Fibroblast of mammary gland (primary cell): ENCODE measurements at regions not wholly inside any gene's neighbourhood (a gene's known extent, or its start where the extent isn't known, plus 50 kb on each side); places are given as distances from the start of the nearest gene placed in this dataset.

ENCODE experiments used
- DNase-seq: peaks from one replicate; pipeline ENCODE4 v3.0.0-alpha.2; 2010; ENCODE audit warnings: low read depth
- H3K4me3 ChIP-seq: 2 replicates; pipeline ENCODE4 v1.5.1; 2011; ENCODE audit warnings: low read depth, mild to moderate bottlenecking, low read length, moderate library complexity; ENCODE audit not compliant: control insufficient read depth
- CTCF ChIP-seq: conservative IDR thresholded peaks from 2 replicates; pipeline ENCODE4 v1.5.1; 2011; ENCODE audit warnings: low read depth, low read length, inconsistent platforms; ENCODE audit not compliant: control insufficient read depth, insufficient read depth

GRCh38 chr22:48555606-48556005 is 1272.1 kb downstream of the BRD1 start:
- TF ChIP-seq CTCF, result no peak
- no peak overlapping the region for H3K4me3 ChIP-seq
- no peak for DNase-seq

GRCh38 chr22:48554893-48555572 is 1272.6 kb downstream of the BRD1 start:
- no peak for TF ChIP-seq CTCF
- no peak overlapping the region for H3K4me3 ChIP-seq
- no peak for DNase-seq

- no peak for TF ChIP-seq CTCF
- DNase-seq, result no peak
- no peak overlapping the region for H3K4me3 ChIP-seq
These were observed 1273.9 kb downstream of the BRD1 start for GRCh38 chr22:48553694-48554308.

GRCh38 chr22:48553119-48553518 is 1274.6 kb downstream of the BRD1 start:
- DNase-seq, result no peak
- H3K4me3 ChIP-seq, result no peak overlapping the region
- TF ChIP-seq CTCF, result no peak

- no peak overlapping the region for H3K4me3 ChIP-seq
- no peak for TF ChIP-seq CTCF
- no peak for DNase-seq
These were observed 1275.9 kb downstream of the BRD1 start for GRCh38 chr22:48551716-48552268.

- no peak for DNase-seq
- H3K4me3 ChIP-seq, result no peak overlapping the region
- TF ChIP-seq CTCF, result no peak
These were observed 1276.6 kb downstream of the BRD1 start for GRCh38 chr22:48551061-48551460.

- no peak for DNase-seq
- TF ChIP-seq CTCF, result no peak
- no peak overlapping the region for H3K4me3 ChIP-seq
These were observed 1279.3 kb downstream of the BRD1 start for GRCh38 chr22:48548391-48548790.
